H1 (cell line): ENCODE measurements at regions not wholly inside any gene's neighbourhood (a gene's known extent, or its start where the extent isn't known, plus 50 kb on each side); places are given as distances from the start of the nearest gene placed in this dataset.

Experiments
- RXRA ChIP-seq: IDR thresholded peaks from 2 replicates; pipeline ENCODE4 v1.6.1; 2011; ENCODE audit warnings: low read depth, mild to moderate bottlenecking, low read length, moderate library complexity; ENCODE audit not compliant: insufficient read depth

DNA sequence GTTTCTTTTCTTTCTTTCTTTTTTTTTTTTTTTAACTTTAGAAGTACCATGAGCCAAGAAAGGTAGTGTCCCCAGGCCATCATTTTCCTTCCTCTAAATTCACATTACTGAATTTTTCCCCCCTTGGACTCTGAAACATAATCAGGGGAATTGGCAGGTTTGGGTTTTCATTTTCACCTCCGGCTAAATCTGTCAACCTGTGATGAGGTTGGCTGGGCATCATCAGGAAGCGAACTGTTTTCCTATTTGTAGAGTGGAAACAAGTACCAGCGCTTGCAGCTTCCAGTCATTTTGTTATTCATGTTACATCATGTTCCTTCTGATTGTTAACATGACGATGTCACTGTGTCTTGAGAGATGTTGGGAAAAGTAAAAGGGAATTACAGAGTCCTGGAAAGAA is 641.9 kb upstream of the RBFOX1 start (continued):
- TF ChIP-seq RXRA = no peak
